Chondrocyte (in vitro differentiated cells): ENCODE measurements at regions not wholly inside any gene's neighbourhood (a gene's known extent, or its start where the extent isn't known, plus 50 kb on each side); places are given as distances from the start of the nearest gene placed in this dataset.

Source experiments
- DNase-seq: peaks from one replicate; pipeline ENCODE4 v3.0.0; 2021; ENCODE audit warnings: mixed read lengths, low spot score
- H3K27ac Mint-ChIP-seq: one replicate; pipeline ENCODE4 v1.8.0; 2021; ENCODE audit warnings: mild to moderate bottlenecking, moderate library complexity, mixed read lengths; ENCODE audit not compliant: unreplicated experiment
- H3K27me3 Mint-ChIP-seq: 2 replicates; pipeline ENCODE4 v1.8.0; 2021; ENCODE audit warnings: low read depth, mixed read lengths
- H3K36me3 Mint-ChIP-seq: 2 replicates; pipeline ENCODE4 v1.8.0; 2021; ENCODE audit warnings: low read depth, mixed read lengths
- H3K4me1 Mint-ChIP-seq: 2 replicates; pipeline ENCODE4 v1.8.0; 2021; ENCODE audit warnings: low read depth, mild to moderate bottlenecking, mixed read lengths
- H3K4me3 Mint-ChIP-seq: one replicate; pipeline ENCODE4 v1.8.0; 2021; ENCODE audit warnings: mild to moderate bottlenecking, moderate library complexity, mixed read lengths; ENCODE audit not compliant: unreplicated experiment
- H3K9me3 Mint-ChIP-seq: 2 replicates; pipeline ENCODE4 v1.8.0; 2021; ENCODE audit warnings: low read depth, mixed read lengths
- TF ChIP-seq, protein P1 (sequence below): fragments of 200-600 bp; sonication (generic); IDR thresholded peaks from 2 replicates; pipeline ENCODE4 v1.5.0; 2021; ENCODE audit warnings: antibody characterized with exemption, mild to moderate bottlenecking, moderate library complexity

DNA sequence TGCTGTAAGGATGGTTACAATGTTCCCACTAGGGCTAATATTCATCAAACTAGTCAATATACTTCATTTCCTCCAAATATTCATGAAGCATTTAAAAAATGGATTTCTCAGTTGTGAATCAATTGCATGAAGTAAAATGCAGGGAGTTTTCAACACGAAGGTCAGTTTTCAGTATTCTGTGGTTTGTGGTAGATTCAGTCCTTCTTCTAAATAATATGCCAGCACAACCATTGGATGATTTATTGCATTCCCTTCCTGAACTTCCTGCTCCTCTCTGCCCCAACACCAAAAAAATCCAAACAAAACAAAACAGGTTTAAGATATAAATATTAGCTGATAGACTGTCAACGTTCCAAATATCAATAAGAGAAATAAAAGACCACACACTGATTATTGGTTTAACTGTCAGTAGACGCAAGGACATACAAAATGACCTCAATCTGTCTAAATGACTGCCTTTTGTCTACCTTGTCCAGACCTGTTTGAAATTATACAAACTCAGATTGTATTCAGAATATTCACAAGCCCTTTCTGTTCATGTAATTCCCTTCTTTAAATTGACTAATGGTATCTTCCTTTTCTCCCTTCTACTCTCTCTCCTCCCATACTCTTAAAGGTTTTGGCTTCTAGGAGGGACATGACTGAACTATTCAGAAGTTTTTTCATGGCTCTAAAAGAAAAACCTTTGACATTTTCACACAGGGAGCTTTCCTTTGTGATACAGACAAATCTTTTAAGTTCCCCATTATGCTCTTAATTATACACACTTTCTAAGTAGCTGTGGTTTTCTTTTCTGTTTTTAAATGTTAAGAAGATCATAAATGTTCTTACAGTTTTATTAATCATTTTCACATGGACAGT is 92.6 kb upstream of the STT3B start:
- Mint-ChIP-seq H3K27ac (no peak overlapping the region), H3K9me3 (peaks cover 15% of the 10 kb centered on the region), H3K4me1 (peaks cover 12% of the 10 kb centered on the region), H3K27me3 (peaks cover 1% of the 10 kb centered on the region), H3K36me3 (no peaks in the 10 kb centered on the region), H3K4me3 (no peak overlapping the region)
- TF ChIP-seq, protein P1, sequence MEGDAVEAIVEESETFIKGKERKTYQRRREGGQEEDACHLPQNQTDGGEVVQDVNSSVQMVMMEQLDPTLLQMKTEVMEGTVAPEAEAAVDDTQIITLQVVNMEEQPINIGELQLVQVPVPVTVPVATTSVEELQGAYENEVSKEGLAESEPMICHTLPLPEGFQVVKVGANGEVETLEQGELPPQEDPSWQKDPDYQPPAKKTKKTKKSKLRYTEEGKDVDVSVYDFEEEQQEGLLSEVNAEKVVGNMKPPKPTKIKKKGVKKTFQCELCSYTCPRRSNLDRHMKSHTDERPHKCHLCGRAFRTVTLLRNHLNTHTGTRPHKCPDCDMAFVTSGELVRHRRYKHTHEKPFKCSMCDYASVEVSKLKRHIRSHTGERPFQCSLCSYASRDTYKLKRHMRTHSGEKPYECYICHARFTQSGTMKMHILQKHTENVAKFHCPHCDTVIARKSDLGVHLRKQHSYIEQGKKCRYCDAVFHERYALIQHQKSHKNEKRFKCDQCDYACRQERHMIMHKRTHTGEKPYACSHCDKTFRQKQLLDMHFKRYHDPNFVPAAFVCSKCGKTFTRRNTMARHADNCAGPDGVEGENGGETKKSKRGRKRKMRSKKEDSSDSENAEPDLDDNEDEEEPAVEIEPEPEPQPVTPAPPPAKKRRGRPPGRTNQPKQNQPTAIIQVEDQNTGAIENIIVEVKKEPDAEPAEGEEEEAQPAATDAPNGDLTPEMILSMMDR, result no peak
- DNase-seq, result no peak

DNA sequence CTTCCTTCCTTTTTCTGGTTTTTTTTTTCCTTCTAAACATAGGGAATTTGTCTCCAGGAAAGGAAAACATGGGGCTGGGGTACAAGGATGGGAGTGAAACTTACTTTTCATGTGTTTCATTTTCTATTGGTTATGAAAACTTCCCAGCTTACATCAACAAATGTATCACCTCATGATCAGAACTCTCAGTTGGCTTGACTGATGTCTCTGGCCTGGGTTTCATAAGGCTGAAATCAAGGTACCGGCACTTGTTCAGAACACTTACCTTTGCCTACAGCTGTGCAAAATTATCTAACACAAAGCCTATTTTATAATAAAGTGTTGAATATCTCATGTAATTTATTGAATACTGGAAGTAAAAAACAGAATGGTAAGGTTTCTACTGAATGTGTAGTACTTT is 91.8 kb upstream of the STT3B start:
- peaks cover 1% of the 10 kb centered on the region for H3K27me3 Mint-ChIP-seq
- H3K9me3 Mint-ChIP-seq, result peaks cover 15% of the 10 kb centered on the region
- peaks cover 12% of the 10 kb centered on the region for H3K4me1 Mint-ChIP-seq
- TF ChIP-seq, protein P1, result no peak
- H3K36me3 Mint-ChIP-seq, result no peaks in the 10 kb centered on the region
- H3K27ac Mint-ChIP-seq, result no peak overlapping the region
- H3K4me3 Mint-ChIP-seq, result no peak overlapping the region
- no peak for DNase-seq

DNA sequence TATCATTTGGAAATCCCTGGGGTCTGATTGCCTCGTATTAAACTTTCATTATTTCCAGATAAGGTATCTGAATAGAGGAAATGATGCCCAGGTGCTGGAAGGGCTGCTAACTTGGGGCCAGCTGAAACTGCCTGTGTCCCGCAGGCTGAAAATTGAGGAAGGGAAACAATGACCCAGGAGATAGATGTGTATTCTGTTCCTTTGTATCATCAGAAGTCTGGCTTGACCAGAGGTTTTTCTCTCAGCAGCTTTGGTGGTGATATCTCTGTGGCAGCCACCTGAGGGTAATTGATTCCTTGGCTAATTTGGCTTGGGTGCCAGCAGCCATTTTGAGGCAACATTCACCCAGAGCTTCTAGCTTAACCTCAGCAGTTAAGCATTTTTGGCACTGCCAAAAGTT is 90.0 kb upstream of the STT3B start:
- Mint-ChIP-seq H3K27me3 (peaks cover 1% of the 10 kb centered on the region), H3K27ac (no peak overlapping the region), H3K4me3 (no peak overlapping the region), H3K36me3 (no peaks in the 10 kb centered on the region), H3K9me3 (peaks cover 2% of the 10 kb centered on the region), H3K4me1 (peaks cover 12% of the 10 kb centered on the region)
- no peak for DNase-seq
- TF ChIP-seq, protein P1, result no peak

GRCh38 chr3:31444220-31445142 is 88.2 kb upstream of the STT3B start:
- H3K4me3 Mint-ChIP-seq, result no peak overlapping the region
- peaks cover 12% of the 10 kb centered on the region for H3K4me1 Mint-ChIP-seq
- no peak overlapping the region for H3K27ac Mint-ChIP-seq
- peaks cover 3% of the 10 kb centered on the region for H3K36me3 Mint-ChIP-seq
- DNase-seq, result no peak
- H3K9me3 Mint-ChIP-seq, result peaks cover 4% of the 10 kb centered on the region
- no peaks in the 10 kb centered on the region for H3K27me3 Mint-ChIP-seq
- TF ChIP-seq, protein P1, result no peak

DNA sequence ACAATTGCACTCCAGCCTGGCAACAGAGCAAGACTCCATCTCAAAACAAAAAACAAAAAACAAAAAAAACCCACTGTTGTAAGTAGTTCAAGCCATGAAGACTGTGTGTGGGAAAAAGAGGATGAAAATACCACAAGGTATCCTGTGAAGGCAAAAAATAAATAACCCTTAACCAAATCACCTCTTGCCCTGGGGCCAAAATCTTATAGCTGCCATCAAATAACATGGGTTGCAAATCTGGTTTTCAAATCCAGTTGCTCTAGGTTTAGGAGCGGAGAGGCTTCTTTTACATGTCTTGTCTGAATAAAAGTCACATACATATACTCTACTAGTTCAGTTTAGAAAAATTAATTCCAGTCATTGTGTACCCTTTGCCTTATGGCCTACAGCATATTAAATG is 87.0 kb upstream of the STT3B start:
- Mint-ChIP-seq H3K27me3 (no peaks in the 10 kb centered on the region), H3K9me3 (peaks cover 9% of the 10 kb centered on the region), H3K4me3 (no peak overlapping the region), H3K4me1 (peaks cover 2% of the 10 kb centered on the region), H3K36me3 (peaks cover 5% of the 10 kb centered on the region), H3K27ac (no peak overlapping the region)
- DNase-seq, result no peak
- TF ChIP-seq, protein P1, result no peak
